ENCODE measurements at regions not wholly inside any gene's neighbourhood (a gene's known extent, or its start where the extent isn't known, plus 50 kb on each side); places are given as distances from the start of the nearest gene placed in this dataset.

DNA sequence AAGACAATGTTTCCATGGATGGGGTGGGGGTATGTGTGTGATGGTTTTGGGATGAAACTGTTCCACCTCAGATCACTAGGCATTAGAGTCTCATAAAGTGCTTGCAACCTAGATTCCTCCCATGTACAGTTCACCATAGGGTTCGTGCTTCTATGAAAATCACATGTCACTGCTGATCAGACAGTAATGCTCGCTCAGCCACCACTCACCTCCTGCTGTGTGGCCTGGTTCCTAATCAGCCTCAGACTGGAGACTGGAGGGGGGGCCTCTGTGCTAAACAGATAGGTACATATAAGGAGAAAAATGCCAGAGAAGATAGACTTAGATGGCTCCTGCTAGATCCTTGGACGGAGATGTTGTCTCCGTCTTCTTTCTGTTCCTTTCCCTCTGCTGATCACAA is 1296.9 kb upstream of the SEL1L start:
- no peak overlapping the region for H2AFZ ChIP-seq (ENCODE audit: insufficient read depth, low read depth, low read length, poor library complexity, severe bottlenecking)
- Mint-ChIP-seq H3K4me3 (no peak overlapping the region), H3K9me3 (peaks cover 0 to 2% (median 0%) of the 10 kb centered on the region in 7 donors), H3K4me1 (no peaks in the 10 kb centered on the region), H3K36me3 (no peaks in the 10 kb centered on the region), H3K27ac (no peak overlapping the region), H3K27me3 (ENCODE audit: low read depth in 3 of 3) (peaks cover 0 to 2% (median 0%) of the 10 kb centered on the region in 3 donors)
- H4K20me1 ChIP-seq (ENCODE audit: insufficient read depth, low read length) = no peaks in the 10 kb centered on the region
- TF ChIP-seq, protein P1, sequence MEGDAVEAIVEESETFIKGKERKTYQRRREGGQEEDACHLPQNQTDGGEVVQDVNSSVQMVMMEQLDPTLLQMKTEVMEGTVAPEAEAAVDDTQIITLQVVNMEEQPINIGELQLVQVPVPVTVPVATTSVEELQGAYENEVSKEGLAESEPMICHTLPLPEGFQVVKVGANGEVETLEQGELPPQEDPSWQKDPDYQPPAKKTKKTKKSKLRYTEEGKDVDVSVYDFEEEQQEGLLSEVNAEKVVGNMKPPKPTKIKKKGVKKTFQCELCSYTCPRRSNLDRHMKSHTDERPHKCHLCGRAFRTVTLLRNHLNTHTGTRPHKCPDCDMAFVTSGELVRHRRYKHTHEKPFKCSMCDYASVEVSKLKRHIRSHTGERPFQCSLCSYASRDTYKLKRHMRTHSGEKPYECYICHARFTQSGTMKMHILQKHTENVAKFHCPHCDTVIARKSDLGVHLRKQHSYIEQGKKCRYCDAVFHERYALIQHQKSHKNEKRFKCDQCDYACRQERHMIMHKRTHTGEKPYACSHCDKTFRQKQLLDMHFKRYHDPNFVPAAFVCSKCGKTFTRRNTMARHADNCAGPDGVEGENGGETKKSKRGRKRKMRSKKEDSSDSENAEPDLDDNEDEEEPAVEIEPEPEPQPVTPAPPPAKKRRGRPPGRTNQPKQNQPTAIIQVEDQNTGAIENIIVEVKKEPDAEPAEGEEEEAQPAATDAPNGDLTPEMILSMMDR (IDR thresholded peaks at IDR 0.05) = no peak
- intact Hi-C loops (cut with micrococcal nuclease) = no loop called here
- no peak for DNase-seq
- H3K9ac ChIP-seq (ENCODE audit: insufficient read depth, low read length, poor library complexity, severe bottlenecking) = no peak overlapping the region
- no peaks in the 10 kb centered on the region for H3K9me3 ChIP-seq (replicated peaks in 1 of 2; ENCODE audit: control insufficient read depth in 1 of 2, insufficient read depth in 1 of 2, low read length in 2 of 2)
- no peaks in the 10 kb centered on the region for H3K27me3 ChIP-seq (ENCODE audit: control insufficient read depth in 2 of 2, insufficient read depth in 2 of 2, low read length in 2 of 2)
- no peak overlapping the region for H3K27ac ChIP-seq (ENCODE audit: low read depth in 1 of 2, low read length in 2 of 2)
- no peak overlapping the region for H3K4me2 ChIP-seq (replicated peaks; ENCODE audit: extremely low read depth, low read length, poor library complexity, severe bottlenecking)
- H3K36me3 ChIP-seq (replicated peaks in 1 of 2; ENCODE audit: control insufficient read depth in 1 of 2, insufficient read depth in 2 of 2, low read length in 2 of 2) = no peaks in the 10 kb centered on the region
- no peaks in the 10 kb centered on the region for H3K79me2 ChIP-seq (ENCODE audit: insufficient read depth, low read length)
- H3K4me1 ChIP-seq (ENCODE audit: control insufficient read depth in 1 of 2, insufficient read depth in 2 of 2, low read length in 2 of 2) = no peaks in the 10 kb centered on the region
- no peak overlapping the region for H3K4me3 ChIP-seq (replicated peaks in 1 of 3; ENCODE audit: low read depth in 2 of 3, low read length in 3 of 3)
- WGBS (ENCODE audit: insufficient coverage) = no CpG with 5 or more reads among the region's 4 CpGs

DNA sequence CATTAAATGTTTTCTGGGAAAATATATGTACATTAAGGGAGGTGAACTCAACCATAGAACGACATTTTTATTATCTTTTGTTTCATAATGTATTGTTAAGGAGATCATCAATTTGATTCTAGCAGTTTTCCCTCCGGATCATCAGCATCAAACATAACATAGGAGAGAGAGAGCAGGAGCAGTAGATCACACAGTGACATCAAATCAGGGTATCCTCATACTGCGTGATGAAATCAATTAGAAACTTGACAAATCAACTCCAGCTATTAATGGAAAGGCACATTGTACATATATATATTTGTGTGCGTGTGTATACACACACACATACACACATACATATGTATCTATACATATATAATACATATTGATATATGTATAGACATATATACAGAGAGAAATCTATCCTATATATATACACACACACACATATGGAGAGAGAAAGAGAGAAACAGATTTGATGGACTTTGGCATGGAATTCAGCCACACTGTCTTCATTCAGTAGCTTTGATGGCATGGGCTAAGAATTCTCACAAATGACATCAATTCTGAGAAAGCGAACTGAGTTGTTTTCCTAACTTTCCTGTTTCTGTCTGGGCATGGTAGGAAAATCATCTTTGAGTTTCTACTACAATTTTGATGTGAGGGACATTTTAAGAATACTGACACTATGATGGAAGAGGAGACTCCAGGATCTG is 1302.8 kb upstream of the SEL1L start:
- WGBS (ENCODE audit: insufficient coverage) = 100% methylated on average over 1 of the region's 5 CpGs
- H3K9me3 Mint-ChIP-seq = peaks cover 0 to 2% (median 0%) of the 10 kb centered on the region in 7 donors

More for the DNA sequence above, 1302.8 kb upstream of the SEL1L start:
- Histone ChIP-seq H3K4me1 (ENCODE audit: control insufficient read depth in 1 of 2, insufficient read depth in 2 of 2, low read length in 2 of 2) (peaks cover 0 to 3% of the 10 kb centered on the region in 2 donors), H3K27ac (ENCODE audit: low read depth in 1 of 2, low read length in 2 of 2) (no peak overlapping the region), H3K4me2 (replicated peaks; ENCODE audit: extremely low read depth, low read length, poor library complexity, severe bottlenecking) (no peak overlapping the region), H3K36me3 (replicated peaks in 1 of 2; ENCODE audit: control insufficient read depth in 1 of 2, insufficient read depth in 2 of 2, low read length in 2 of 2) (no peaks in the 10 kb centered on the region), H3K9me3 (replicated peaks in 1 of 2; ENCODE audit: control insufficient read depth in 1 of 2, insufficient read depth in 1 of 2, low read length in 2 of 2) (no peaks in the 10 kb centered on the region), H3K4me3 (replicated peaks in 1 of 3; ENCODE audit: low read depth in 2 of 3, low read length in 3 of 3) (no peak overlapping the region), H3K9ac (ENCODE audit: insufficient read depth, low read length, poor library complexity, severe bottlenecking) (no peak overlapping the region), H3K79me2 (ENCODE audit: insufficient read depth, low read length) (no peaks in the 10 kb centered on the region), H3K27me3 (ENCODE audit: control insufficient read depth in 2 of 2, insufficient read depth in 2 of 2, low read length in 2 of 2) (no peaks in the 10 kb centered on the region), H2AFZ (ENCODE audit: insufficient read depth, low read depth, low read length, poor library complexity, severe bottlenecking) (no peak overlapping the region), H4K20me1 (ENCODE audit: insufficient read depth, low read length) (no peaks in the 10 kb centered on the region)
- peaks cover 5% of the 10 kb centered on the region for H3K4me1 Mint-ChIP-seq
- H3K36me3 Mint-ChIP-seq = no peaks in the 10 kb centered on the region
- no peak overlapping the region for H3K27ac Mint-ChIP-seq
- no peaks in the 10 kb centered on the region for H3K27me3 Mint-ChIP-seq (ENCODE audit: low read depth in 3 of 3)
- no peak for DNase-seq
- H3K4me3 Mint-ChIP-seq = no peak overlapping the region
- TF ChIP-seq, protein P1 (IDR thresholded peaks at IDR 0.05) = no peak
- intact Hi-C loops (cut with micrococcal nuclease) = no loop called here

Measured in CD14-positive monocyte (primary cell).